K562 (cell line): ENCODE measurements at regions not wholly inside any gene's neighbourhood (a gene's known extent, or its start where the extent isn't known, plus 50 kb on each side); places are given as distances from the start of the nearest gene placed in this dataset.

Source experiments
- ATAC-seq: fragments of 200-7000 bp; cut with Tn5 transposase; 3 replicates; pipeline ENCODE4 v1.9.1; 2020; ENCODE audit warnings: moderate library complexity
- BruUV-seq: library from RNA; stranded (reverse); fragments of 400-500 nt; replicated peaks from 2 replicates; lab custom pipeline; 2021; lab: Mats Ljungman, UMichigan
- CTCF ChIA-PET: fragments of 300-600 bp; formaldehyde crosslinking; extraction: SDS; loops from one replicate; lab custom pipeline; 2021; ENCODE audit warnings: low intra/inter-chr PET ratio; lab: Yijun Ruan, JAX
- POLR2A ChIA-PET: fragments of 300-600, 350-650 bp; sonication (Branson Sonifier 250); formaldehyde crosslinking; extraction: SDS; loops from one replicate; lab custom pipeline; 2021; ENCODE audit warnings: antibody characterized with exemption, inconsistent platforms; lab: Yijun Ruan, JAX
- DNase-seq, 4 experiments: peaks; one replicate each; pipeline versions ENCODE4 v3.0.0 to v3.0.0-alpha.2; 2011 to 2018; ENCODE audit warnings: low spot score in 3 of 4, mixed read lengths in 3 of 4; ENCODE audit errors: extremely low read depth in 1 of 4
- FAIRE-seq: peaks from 2 replicates; lab custom pipeline; 2011; peaks lifted over from hg19 to GRCh38; lab: Jason Lieb, UNC
- H2AFZ ChIP-seq: 2 replicates; pipeline ENCODE4 v1.6.0; 2011; ENCODE audit warnings: low read depth, low read length, control low read depth, inconsistent platforms
- H3K27ac ChIP-seq: fragments of 200-600 bp; 3 replicates; pipeline ENCODE4 v1.8.0; 2011; ENCODE audit warnings: low read depth, mild to moderate bottlenecking, control low read depth, inconsistent platforms, low read length, moderate library complexity, mixed read lengths; ENCODE audit errors: extremely low read depth
- H3K27me3 ChIP-seq, 2 experiments: fragments of 300-600 bp in 1 of 2; 2 replicates in 1 of 2; 3 replicates in 1 of 2; pipeline versions ENCODE4 v1.6.0 to v1.8.0; 2011; ENCODE audit warnings: inconsistent platforms in 2 of 2, low read length in 2 of 2, mild to moderate bottlenecking in 1 of 2, mixed read lengths in 1 of 2, moderate library complexity in 1 of 2; ENCODE audit not compliant: control insufficient read depth in 2 of 2, insufficient read depth in 2 of 2
- H3K36me3 ChIP-seq: fragments of 300-600 bp; 3 replicates; pipeline ENCODE4 v1.8.0; 2011; ENCODE audit warnings: mild to moderate bottlenecking, low read length, inconsistent platforms; ENCODE audit not compliant: control insufficient read depth, insufficient read depth
- H3K4me1 ChIP-seq, 2 experiments: fragments of 200-600 bp in 1 of 2; replicated peaks in 1 of 2; 2 replicates in 1 of 2; 3 replicates in 1 of 2; pipeline versions ENCODE4 v1.5.1 to v1.8.0; 2011; ENCODE audit warnings: inconsistent platforms in 2 of 2, low read length in 2 of 2, mild to moderate bottlenecking in 1 of 2, mixed read lengths in 1 of 2, moderate library complexity in 1 of 2; ENCODE audit not compliant: control insufficient read depth in 2 of 2, insufficient read depth in 2 of 2
- H3K4me2 ChIP-seq: 2 replicates; pipeline ENCODE4 v1.6.1; 2011; ENCODE audit warnings: low read length, control low read depth, inconsistent platforms, mixed read lengths; ENCODE audit not compliant: insufficient read depth
- H3K4me3 ChIP-seq: fragments of 200-600 bp; sonication (generic), shearing (Covaris generic); 2 replicates; pipeline ENCODE4 v1.5.1; 2016; ENCODE audit warnings: control low read depth, inconsistent platforms
- H3K79me2 ChIP-seq: fragments of 200-600 bp; 3 replicates; pipeline ENCODE4 v1.8.0; 2011; ENCODE audit warnings: low read length, inconsistent platforms; ENCODE audit not compliant: control insufficient read depth, insufficient read depth
- H3K9ac ChIP-seq, 2 experiments: 2 replicates each; pipeline versions ENCODE4 v1.6.0 to v1.6.1; 2011; ENCODE audit warnings: low read depth in 2 of 2, low read length in 2 of 2, control low read depth in 1 of 2, inconsistent platforms in 1 of 2, mild to moderate bottlenecking in 1 of 2, mixed read lengths in 1 of 2; ENCODE audit not compliant: insufficient read depth in 1 of 2
- H3K9me1 ChIP-seq: one replicate; pipeline ENCODE4 v1.6.0; 2011; ENCODE audit warnings: inconsistent platforms, mild to moderate bottlenecking, low read length, moderate library complexity; ENCODE audit not compliant: control insufficient read depth, insufficient read depth
- H3K9me3 ChIP-seq: replicated peaks from 2 replicates; pipeline ENCODE4 v1.5.1; 2011; ENCODE audit warnings: low read depth, low read length, inconsistent platforms; ENCODE audit not compliant: control insufficient read depth, insufficient read depth
- H4K20me1 ChIP-seq: replicated peaks from 2 replicates; pipeline ENCODE4 v1.6.1; 2011; ENCODE audit warnings: low read length, inconsistent platforms, mixed read lengths; ENCODE audit not compliant: control insufficient read depth, insufficient read depth
- ARNT ChIP-seq, 2 experiments: fragments of 450-650 bp; IDR thresholded peaks; 2 replicates each; pipeline ENCODE4 v1.6.1; 2016; ENCODE audit warnings: mild to moderate bottlenecking in 1 of 2
- ILK ChIP-seq: fragments of 450-650 bp; IDR thresholded peaks from 2 replicates; pipeline ENCODE4 v1.6.1; 2016; ENCODE audit warnings: missing genetic modification characterization, low read depth, mild to moderate bottlenecking, missing compliant biosample characterization, moderate library complexity, borderline replicate concordance
- LEF1 ChIP-seq: fragments of 450-650 bp; IDR thresholded peaks from 2 replicates; pipeline ENCODE4 v1.6.1; 2016; ENCODE audit warnings: mild to moderate bottlenecking
- MEF2D ChIP-seq: conservative IDR thresholded peaks from 2 replicates; pipeline ENCODE4 v1.6.1; 2016; ENCODE audit warnings: low read depth, missing genetic modification characterization, missing compliant biosample characterization
- NR4A1 ChIP-seq, 2 experiments: fragments of 250-450 bp in 1 of 2; fragments of 450-650 bp in 1 of 2; sonication (Bioruptor Pico) in 1 of 2; IDR thresholded peaks; 2 replicates each; pipeline versions ENCODE4 v1.4.0 to v1.6.1; 2016 to 2020; ENCODE audit warnings: mild to moderate bottlenecking in 2 of 2, missing compliant biosample characterization in 1 of 2, missing genetic modification characterization in 1 of 2, moderate library complexity in 1 of 2
- PHF20 ChIP-seq: fragments of 450-650 bp; IDR thresholded peaks from 2 replicates; pipeline ENCODE4 v1.6.1; 2018; ENCODE audit not compliant: partially characterized antibody
- PHF21A ChIP-seq: fragments of 450-650 bp; IDR thresholded peaks from 2 replicates; pipeline ENCODE4 v1.6.1; 2017; ENCODE audit warnings: low read depth, borderline replicate concordance
- POU5F1 ChIP-seq: fragments of 150-350 bp; IDR thresholded peaks from 2 replicates; pipeline ENCODE4 v1.6.1; 2014; ENCODE audit warnings: borderline replicate concordance, low read length, low read depth, mild to moderate bottlenecking; ENCODE audit not compliant: partially characterized antibody
- PTTG1 ChIP-seq: fragments of 450-650 bp; IDR thresholded peaks from 2 replicates; pipeline ENCODE4 v1.6.1; 2016; ENCODE audit warnings: low read depth, mild to moderate bottlenecking, missing genetic modification characterization, missing compliant biosample characterization
- ZBTB33 ChIP-seq: sonication (generic); formaldehyde crosslinking; IDR thresholded peaks from 2 replicates; pipeline ENCODE4 v1.8.1; 2023; ENCODE audit warnings: mild to moderate bottlenecking, missing genetic modification reagents
- ZNF197 ChIP-seq: fragments of 200-800 bp; sonication (Bioruptor generic); IDR thresholded peaks from 2 replicates; pipeline ENCODE4 v1.6.1; 2016; ENCODE audit warnings: low read depth, missing genetic modification characterization, missing compliant biosample characterization
- ZNF41 ChIP-seq: fragments of 250-450 bp; sonication (Bioruptor Pico); conservative IDR thresholded peaks from 2 replicates; pipeline ENCODE4 v1.4.0; 2020; ENCODE audit warnings: mild to moderate bottlenecking
- in situ Hi-C: fragments of 300-500 bp; cut with MboI; formaldehyde crosslinking; loops from 4 replicates; pipeline ENCODE4 v1.15.0; 2018; ENCODE audit warnings: inconsistent platforms, mixed read lengths
- intact Hi-C: fragments of 100-400 bp; cut with micrococcal nuclease; formaldehyde crosslinking; loops from 2 replicates; pipeline ENCODE4 v1.14.2; 2022
- TF ChIP-seq, protein P1 (sequence below): fragments of 450-650 bp; IDR thresholded peaks from 2 replicates; pipeline ENCODE4 v1.6.1; 2016; ENCODE audit warnings: low read depth

- TF ChIP-seq NR4A1 (CRISPR knock-in tag; IDR thresholded peaks at IDR 0.05) (no peak), NR4A1 (tag; IDR thresholded peaks at IDR 0.05) (no peak), ZNF41 (CRISPR knock-in tag) (no peak), LEF1 (no peak), PTTG1 (tag) (no peak)
Measured at GRCh38 chr6:91106083-91106482, 519.2 kb upstream of the MAP3K7 start (continued).

- Histone ChIP-seq H3K27ac (no peak overlapping the region), H3K4me3 (no peak overlapping the region), H3K9ac (no peak overlapping the region), H3K79me2 (no peaks in the 10 kb centered on the region), H4K20me1 (no peaks in the 10 kb centered on the region), H3K9me1 (no peaks in the 10 kb centered on the region), H3K27me3 (no peaks in the 10 kb centered on the region), H3K9me3 (no peaks in the 10 kb centered on the region), H2AFZ (no peak overlapping the region), H3K4me2 (no peak overlapping the region), H3K4me1 (no peaks in the 10 kb centered on the region), H3K36me3 (no peaks in the 10 kb centered on the region)
- BruUV-seq: no TSS peak
- ATAC-seq (no peak), DNase-seq (no peak), FAIRE-seq (no peak)
- ChIA-PET POLR2A (interaction anchor here (0.7 kb wide), 1 partner anchor 10 kb away, joined by 3 read pairs; no protein-coding TSS in a partner anchor), CTCF (no interaction called here)
- in situ Hi-C loops (no loop called here), intact Hi-C loops (no loop called here)
- TF ChIP-seq MEF2D: no peak
- no peak for TF ChIP-seq PHF21A
- no peak for TF ChIP-seq POU5F1
- TF ChIP-seq PHF20: no peak
- TF ChIP-seq, protein P1, sequence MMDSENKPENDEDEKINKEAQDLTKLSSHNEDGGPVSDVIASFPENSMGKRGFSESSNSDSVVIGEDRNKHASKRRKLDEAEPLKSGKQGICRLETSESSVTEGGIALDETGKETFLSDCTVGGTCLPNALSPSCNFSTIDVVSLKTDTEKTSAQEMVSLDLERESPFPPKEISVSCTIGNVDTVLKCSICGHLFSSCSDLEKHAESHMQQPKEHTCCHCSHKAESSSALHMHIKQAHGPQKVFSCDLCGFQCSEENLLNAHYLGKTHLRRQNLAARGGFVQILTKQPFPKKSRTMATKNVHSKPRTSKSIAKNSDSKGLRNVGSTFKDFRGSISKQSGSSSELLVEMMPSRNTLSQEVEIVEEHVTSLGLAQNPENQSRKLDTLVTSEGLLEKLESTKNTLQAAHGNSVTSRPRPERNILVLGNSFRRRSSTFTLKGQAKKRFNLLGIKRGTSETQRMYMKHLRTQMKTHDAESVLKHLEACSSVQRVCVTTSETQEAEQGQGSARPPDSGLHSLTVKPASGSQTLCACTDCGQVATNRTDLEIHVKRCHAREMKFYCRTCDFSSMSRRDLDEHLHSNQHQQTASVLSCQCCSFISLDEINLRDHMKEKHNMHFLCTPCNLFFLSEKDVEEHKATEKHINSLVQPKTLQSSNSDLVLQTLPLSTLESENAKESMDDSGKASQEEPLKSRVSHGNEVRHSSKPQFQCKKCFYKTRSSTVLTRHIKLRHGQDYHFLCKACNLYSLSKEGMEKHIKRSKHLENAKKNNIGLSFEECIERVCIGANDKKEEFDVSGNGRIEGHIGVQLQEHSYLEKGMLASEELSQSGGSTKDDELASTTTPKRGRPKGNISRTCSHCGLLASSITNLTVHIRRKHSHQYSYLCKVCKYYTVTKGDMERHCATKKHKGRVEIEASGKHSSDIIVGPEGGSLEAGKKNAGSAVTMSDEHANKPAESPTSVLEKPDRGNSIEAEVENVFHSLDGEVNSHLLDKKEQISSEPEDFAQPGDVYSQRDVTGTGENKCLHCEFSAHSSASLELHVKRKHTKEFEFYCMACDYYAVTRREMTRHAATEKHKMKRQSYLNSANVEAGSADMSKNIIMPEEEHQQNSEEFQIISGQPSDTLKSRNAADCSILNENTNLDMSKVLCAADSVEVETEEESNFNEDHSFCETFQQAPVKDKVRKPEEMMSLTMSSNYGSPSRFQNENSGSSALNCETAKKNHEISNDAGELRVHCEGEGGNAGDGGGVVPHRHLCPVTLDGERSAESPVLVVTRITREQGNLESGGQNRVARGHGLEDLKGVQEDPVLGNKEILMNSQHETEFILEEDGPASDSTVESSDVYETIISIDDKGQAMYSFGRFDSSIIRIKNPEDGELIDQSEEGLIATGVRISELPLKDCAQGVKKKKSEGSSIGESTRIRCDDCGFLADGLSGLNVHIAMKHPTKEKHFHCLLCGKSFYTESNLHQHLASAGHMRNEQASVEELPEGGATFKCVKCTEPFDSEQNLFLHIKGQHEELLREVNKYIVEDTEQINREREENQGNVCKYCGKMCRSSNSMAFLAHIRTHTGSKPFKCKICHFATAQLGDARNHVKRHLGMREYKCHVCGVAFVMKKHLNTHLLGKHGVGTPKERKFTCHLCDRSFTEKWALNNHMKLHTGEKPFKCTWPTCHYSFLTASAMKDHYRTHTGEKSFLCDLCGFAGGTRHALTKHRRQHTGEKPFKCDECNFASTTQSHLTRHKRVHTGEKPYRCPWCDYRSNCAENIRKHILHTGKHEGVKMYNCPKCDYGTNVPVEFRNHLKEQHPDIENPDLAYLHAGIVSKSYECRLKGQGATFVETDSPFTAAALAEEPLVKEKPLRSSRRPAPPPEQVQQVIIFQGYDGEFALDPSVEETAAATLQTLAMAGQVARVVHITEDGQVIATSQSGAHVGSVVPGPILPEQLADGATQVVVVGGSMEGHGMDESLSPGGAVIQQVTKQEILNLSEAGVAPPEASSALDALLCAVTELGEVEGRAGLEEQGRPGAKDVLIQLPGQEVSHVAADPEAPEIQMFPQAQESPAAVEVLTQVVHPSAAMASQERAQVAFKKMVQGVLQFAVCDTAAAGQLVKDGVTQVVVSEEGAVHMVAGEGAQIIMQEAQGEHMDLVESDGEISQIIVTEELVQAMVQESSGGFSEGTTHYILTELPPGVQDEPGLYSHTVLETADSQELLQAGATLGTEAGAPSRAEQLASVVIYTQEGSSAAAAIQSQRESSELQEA: no peak
- no peak for TF ChIP-seq ARNT (IDR thresholded peaks at IDR 0.05)
- no peak for TF ChIP-seq ILK (tag)
- no peak for TF ChIP-seq ZBTB33
- TF ChIP-seq ZNF197 (CRISPR knock-in tag): no peak
Measured at GRCh38 chr6:91105532-91105931, 518.7 kb upstream of the MAP3K7 start.
